ENCODE measurements at regions not wholly inside any gene's neighbourhood (a gene's known extent, or its start where the extent isn't known, plus 50 kb on each side); places are given as distances from the start of the nearest gene placed in this dataset.

- Mint-ChIP-seq H3K36me3 (ENCODE audit: low read depth) (no peaks in the 10 kb centered on the region), H3K4me1 (ENCODE audit: low read depth) (no peaks in the 10 kb centered on the region), H3K27me3 (no peaks in the 10 kb centered on the region), H3K9me3 (peaks cover 1% of the 10 kb centered on the region), H3K27ac (no peak overlapping the region), H3K4me3 (no peak overlapping the region)
- Histone ChIP-seq H3K4me1 (ENCODE audit: insufficient read depth, low read length) (no peaks in the 10 kb centered on the region), H3K9me3 (ENCODE audit: control insufficient read depth in 1 of 2, insufficient read depth in 1 of 2, low read length in 2 of 2) (peaks cover 0 to 4% of the 10 kb centered on the region in 2 experiments), H3K27ac (ENCODE audit: low read depth in 1 of 2, low read length in 2 of 2) (no peak overlapping the region), H3K4me3 (ENCODE audit: low read length) (no peak overlapping the region), H3K27me3 (ENCODE audit: control insufficient read depth in 1 of 2, insufficient read depth in 2 of 2, low read length in 2 of 2) (no peaks in the 10 kb centered on the region), H3K36me3 (ENCODE audit: insufficient read depth, low read length) (no peaks in the 10 kb centered on the region)
- ATAC-seq (ENCODE audit: poor library complexity) (no peak), DNase-seq (no peak)
- CTCF ChIA-PET = no interaction called here
- POLR2A ChIA-PET = no interaction called here
- intact Hi-C loops (cut with DNase I, micrococcal nuclease) = no loop called here
- no peak for TF ChIP-seq CTCF (IDR thresholded peaks at IDR 0.05)
Observed at GRCh38 chr7:81135324-81135723, 216.5 kb upstream of the SEMA3C start.

- Mint-ChIP-seq H3K27me3 (no peaks in the 10 kb centered on the region), H3K9me3 (peaks cover 17% of the 10 kb centered on the region), H3K36me3 (ENCODE audit: low read depth) (no peaks in the 10 kb centered on the region), H3K4me1 (ENCODE audit: low read depth) (no peaks in the 10 kb centered on the region), H3K27ac (no peak overlapping the region), H3K4me3 (no peak overlapping the region)
- ChIA-PET CTCF (no interaction called here), POLR2A (no interaction called here)
- H3K36me3 ChIP-seq (ENCODE audit: insufficient read depth, low read length) = no peaks in the 10 kb centered on the region
- H3K4me3 ChIP-seq (ENCODE audit: low read length) = no peak overlapping the region
- H3K27me3 ChIP-seq (ENCODE audit: control insufficient read depth in 1 of 2, insufficient read depth in 2 of 2, low read length in 2 of 2) = no peaks in the 10 kb centered on the region
- H3K27ac ChIP-seq (ENCODE audit: low read depth in 1 of 2, low read length in 2 of 2) = no peak overlapping the region
- peaks cover 0 to 14% of the 10 kb centered on the region in 2 experiments for H3K9me3 ChIP-seq (ENCODE audit: control insufficient read depth in 1 of 2, insufficient read depth in 1 of 2, low read length in 2 of 2)
- DNase-seq (no peak), ATAC-seq (ENCODE audit: poor library complexity) (no peak)
- no peak for TF ChIP-seq CTCF (IDR thresholded peaks at IDR 0.05)
- intact Hi-C loops (cut with DNase I, micrococcal nuclease) = no loop called here
- no peaks in the 10 kb centered on the region for H3K4me1 ChIP-seq (ENCODE audit: insufficient read depth, low read length)
Observed at GRCh38 chr7:81128011-81128410, 209.2 kb upstream of the SEMA3C start.

DNA sequence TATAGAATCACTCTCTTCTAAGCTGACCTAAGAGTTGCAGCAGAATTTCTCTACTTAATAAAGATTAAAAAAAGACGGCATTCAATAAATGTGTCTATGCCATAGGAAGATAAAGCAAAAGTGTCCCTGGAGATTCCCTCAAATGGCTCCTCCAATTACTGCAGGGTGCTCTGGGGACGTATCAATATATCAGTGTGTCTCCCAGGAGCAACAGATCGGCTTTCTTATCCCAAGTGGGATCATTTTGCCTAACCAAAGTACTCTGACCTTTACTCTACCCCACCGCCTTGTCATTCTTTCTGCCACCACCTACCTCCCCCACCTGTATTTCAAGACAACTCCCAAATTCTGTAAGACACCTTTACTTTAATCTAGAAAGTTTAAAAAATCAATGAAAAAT, 202.0 kb upstream of the SEMA3C start:
- Mint-ChIP-seq H3K27ac (no peak overlapping the region), H3K27me3 (no peaks in the 10 kb centered on the region), H3K4me3 (no peak overlapping the region), H3K9me3 (peaks cover 4% of the 10 kb centered on the region), H3K4me1 (ENCODE audit: low read depth) (no peaks in the 10 kb centered on the region), H3K36me3 (ENCODE audit: low read depth) (no peaks in the 10 kb centered on the region)
- H3K36me3 ChIP-seq (ENCODE audit: insufficient read depth, low read length) = no peaks in the 10 kb centered on the region
- DNase-seq (no peak), ATAC-seq (ENCODE audit: poor library complexity) (no peak)
- ChIA-PET CTCF (no interaction called here), POLR2A (no interaction called here)
- intact Hi-C loops (cut with DNase I, micrococcal nuclease) = no loop called here
- no peaks in the 10 kb centered on the region for H3K4me1 ChIP-seq (ENCODE audit: insufficient read depth, low read length)
- TF ChIP-seq CTCF (IDR thresholded peaks at IDR 0.05) = no peak
- H3K27me3 ChIP-seq (ENCODE audit: control insufficient read depth in 1 of 2, insufficient read depth in 2 of 2, low read length in 2 of 2) = no peaks in the 10 kb centered on the region
- H3K4me3 ChIP-seq (ENCODE audit: low read length) = no peak overlapping the region
- H3K27ac ChIP-seq (ENCODE audit: low read depth in 1 of 2, low read length in 2 of 2) = no peak overlapping the region
- peaks cover 0 to 7% of the 10 kb centered on the region in 2 experiments for H3K9me3 ChIP-seq (ENCODE audit: control insufficient read depth in 1 of 2, insufficient read depth in 1 of 2, low read length in 2 of 2)
